CD4-positive, alpha-beta memory T cell (primary cell): ENCODE measurements at regions not wholly inside any gene's neighbourhood (a gene's known extent, or its start where the extent isn't known, plus 50 kb on each side); places are given as distances from the start of the nearest gene placed in this dataset.

Source experiments
- CTCF ChIA-PET: fragments of 350-600 bp; sonication (Branson Sonifier 250); formaldehyde crosslinking; loops from one replicate; lab custom pipeline; 2021; ENCODE audit warnings: inconsistent platforms; ENCODE audit not compliant: partially characterized antibody; lab: Charles Lee
- POLR2A ChIA-PET: fragments of 350-600 bp; sonication (Branson Sonifier 250); formaldehyde crosslinking; loops from one replicate; lab custom pipeline; 2021; ENCODE audit not compliant: partially characterized antibody; lab: Charles Lee
- DNase-seq, 5 donors: peaks; one replicate each; pipeline versions ENCODE4 v3.0.0 to v3.0.0-alpha.2; 2020 to 2022; ENCODE audit warnings: mixed read lengths in 1 of 5
- H3K27ac ChIP-seq: one replicate; pipeline ENCODE4 v1.7.0; 2013; ENCODE audit warnings: low read depth, low read length
- H3K27me3 ChIP-seq: 2 replicates; pipeline ENCODE4 v1.7.0; 2013; ENCODE audit warnings: mild to moderate bottlenecking, low read length, moderate library complexity; ENCODE audit not compliant: insufficient read depth
- H3K36me3 ChIP-seq: 2 replicates; pipeline ENCODE4 v1.7.0; 2013; ENCODE audit warnings: mild to moderate bottlenecking, low read length, moderate library complexity; ENCODE audit not compliant: insufficient read depth
- H3K4me1 ChIP-seq: 2 replicates; pipeline ENCODE4 v1.7.0; 2013; ENCODE audit warnings: mild to moderate bottlenecking, low read length, moderate library complexity; ENCODE audit not compliant: insufficient read depth
- H3K4me3 ChIP-seq, 2 donors: one replicate each; pipeline ENCODE4 v1.7.0; 2013; ENCODE audit warnings: low read length in 2 of 2, mild to moderate bottlenecking in 1 of 2
- H3K9me3 ChIP-seq, 2 donors: one replicate each; pipeline ENCODE4 v1.7.0; 2013; ENCODE audit warnings: low read length in 2 of 2, control low read depth in 1 of 2; ENCODE audit not compliant: control insufficient read depth in 1 of 2
- H3K27ac Mint-ChIP-seq, 7 donors: one replicate each; pipeline ENCODE4 v1.8.0; 2020 to 2021; ENCODE audit warnings: mixed read lengths in 7 of 7, mild to moderate bottlenecking in 6 of 7, inconsistent platforms in 3 of 7, moderate library complexity in 3 of 7
- H3K27me3 Mint-ChIP-seq, 2 donors: one replicate each; pipeline ENCODE4 v1.8.0; 2020 to 2021; ENCODE audit warnings: mixed read lengths in 2 of 2
- H3K36me3 Mint-ChIP-seq, 2 donors: one replicate each; pipeline ENCODE4 v1.8.0; 2020 to 2021; ENCODE audit warnings: mixed read lengths in 2 of 2, inconsistent platforms in 1 of 2, mild to moderate bottlenecking in 1 of 2
- H3K4me1 Mint-ChIP-seq, 4 donors: one replicate each; pipeline ENCODE4 v1.8.0; 2020 to 2021; ENCODE audit warnings: mixed read lengths in 4 of 4, mild to moderate bottlenecking in 1 of 4
- H3K4me3 Mint-ChIP-seq, 8 donors: one replicate each; pipeline ENCODE4 v1.8.0; 2020 to 2021; ENCODE audit warnings: mixed read lengths in 8 of 8, mild to moderate bottlenecking in 7 of 8, moderate library complexity in 6 of 8, inconsistent platforms in 3 of 8
- H3K9me3 Mint-ChIP-seq, 8 donors: one replicate each; pipeline ENCODE4 v1.8.0; 2020 to 2021; ENCODE audit warnings: mixed read lengths in 8 of 8, mild to moderate bottlenecking in 5 of 8, inconsistent platforms in 3 of 8, moderate library complexity in 1 of 8
- intact Hi-C: fragments of 100-400 bp; cut with micrococcal nuclease; formaldehyde crosslinking; loops from one replicate; pipeline ENCODE4 v1.15.1; 2023

- intact Hi-C loops = no loop called here
- H3K27me3 Mint-ChIP-seq = peaks cover 25 to 48% of the 10 kb centered on the region in 2 donors
- H3K9me3 ChIP-seq = no peaks in the 10 kb centered on the region
- POLR2A ChIA-PET = no interaction called here
- peaks cover 0 to 2% (median 0%) of the 10 kb centered on the region in 8 donors for H3K9me3 Mint-ChIP-seq
- H3K27me3 ChIP-seq = peaks cover 20% of the 10 kb centered on the region
- no peak overlapping the region for H3K27ac Mint-ChIP-seq
- no peaks in the 10 kb centered on the region for H3K36me3 ChIP-seq
- peaks cover 12% of the 10 kb centered on the region for H3K4me1 ChIP-seq
- H3K36me3 Mint-ChIP-seq = no peaks in the 10 kb centered on the region
- no peak overlapping the region for H3K27ac ChIP-seq
- peaks cover 0 to 5% (median 3%) of the 10 kb centered on the region in 4 donors for H3K4me1 Mint-ChIP-seq
- H3K4me3 Mint-ChIP-seq = peak overlapping the region in 7 of 8 donors; percentile 9 to 86 (median 59)
- H3K4me3 ChIP-seq = no peak overlapping the region
- peak in 1 of 5 donors; percentile 9 for DNase-seq
- CTCF ChIA-PET = interaction anchor here (1.0 kb wide), 1 partner anchor 234 kb away, joined by 3 read pairs; no protein-coding TSS in a partner anchor
Observed at GRCh38 chr6:44003345-44004061, 123.7 kb downstream of the MRPL14 start.

- CTCF ChIA-PET = interaction anchor here (1.0 kb wide), 1 partner anchor 233 kb away, joined by 3 read pairs; no protein-coding TSS in a partner anchor
- Histone ChIP-seq H3K27me3 (peaks cover 20% of the 10 kb centered on the region), H3K9me3 (no peaks in the 10 kb centered on the region), H3K27ac (no peak overlapping the region), H3K36me3 (no peaks in the 10 kb centered on the region), H3K4me3 (no peak overlapping the region), H3K4me1 (peaks cover 12% of the 10 kb centered on the region)
- no peaks in the 10 kb centered on the region for H3K36me3 Mint-ChIP-seq
- no peak overlapping the region for H3K27ac Mint-ChIP-seq
- H3K27me3 Mint-ChIP-seq = peaks cover 25 to 47% of the 10 kb centered on the region in 2 donors
- H3K9me3 Mint-ChIP-seq = peaks cover 0 to 2% (median 0%) of the 10 kb centered on the region in 8 donors
- peak overlapping the region; percentile 42 to 86 (median 72) for H3K4me3 Mint-ChIP-seq
- POLR2A ChIA-PET = no interaction called here
- intact Hi-C loops = no loop called here
- H3K4me1 Mint-ChIP-seq = peaks cover 0 to 5% (median 3%) of the 10 kb centered on the region in 4 donors
- peak; percentile 45 to 67 (median 49) for DNase-seq
Observed at GRCh38 chr6:44002593-44003344, 124.5 kb downstream of the MRPL14 start.

- peaks cover 0 to 5% (median 3%) of the 10 kb centered on the region in 4 donors for H3K4me1 Mint-ChIP-seq
- DNase-seq = no peak
- no peak overlapping the region for H3K4me3 ChIP-seq
- ChIA-PET CTCF (no interaction called here), POLR2A (no interaction called here)
- intact Hi-C loops = no loop called here
- H3K36me3 ChIP-seq = no peaks in the 10 kb centered on the region
- peaks cover 23 to 42% of the 10 kb centered on the region in 2 donors for H3K27me3 Mint-ChIP-seq
- no peak overlapping the region for H3K27ac ChIP-seq
- H3K27ac Mint-ChIP-seq = no peak overlapping the region
- H3K27me3 ChIP-seq = peaks cover 20% of the 10 kb centered on the region
- H3K4me3 Mint-ChIP-seq = peak overlapping the region in 6 of 8 donors; percentile 31 to 76 (median 62)
- H3K9me3 ChIP-seq = no peaks in the 10 kb centered on the region
- no peaks in the 10 kb centered on the region for H3K36me3 Mint-ChIP-seq
- peaks cover 12% of the 10 kb centered on the region for H3K4me1 ChIP-seq
- peaks cover 0 to 2% (median 0%) of the 10 kb centered on the region in 8 donors for H3K9me3 Mint-ChIP-seq
Observed at GRCh38 chr6:44002067-44002592, 125.1 kb downstream of the MRPL14 start.

GRCh38 chr6:44001318-44002066 lies 125.8 kb downstream of the MRPL14 start:
- POLR2A ChIA-PET = no interaction called here
- H3K27me3 ChIP-seq = peaks cover 20% of the 10 kb centered on the region

GRCh38 chr6:44000164-44000842 lies 126.9 kb downstream of the MRPL14 start:
- ChIA-PET POLR2A (interaction anchor here (1.1 kb wide), 1 partner anchor 10 kb away, joined by 5 read pairs; no protein-coding TSS in a partner anchor), CTCF (no interaction called here)
- Mint-ChIP-seq H3K9me3 (peaks cover 0 to 2% (median 0%) of the 10 kb centered on the region in 8 donors), H3K4me1 (peaks cover 0 to 5% (median 3%) of the 10 kb centered on the region in 4 donors), H3K27ac (peak overlapping the region in 1 of 7 donors; percentile 41), H3K27me3 (peaks cover 17 to 30% of the 10 kb centered on the region in 2 donors), H3K4me3 (peak overlapping the region in 2 of 8 donors; percentile 32 to 67), H3K36me3 (no peaks in the 10 kb centered on the region)
- intact Hi-C loops = loop anchor here (2.0 kb wide), 1 partner anchor 230 kb away; the partner anchor contains the start of gene VEGFA
- Histone ChIP-seq H3K4me1 (peaks cover 12% of the 10 kb centered on the region), H3K36me3 (no peaks in the 10 kb centered on the region), H3K27ac (no peak overlapping the region), H3K4me3 (no peak overlapping the region), H3K27me3 (peaks cover 20% of the 10 kb centered on the region), H3K9me3 (no peaks in the 10 kb centered on the region)
- no peak for DNase-seq

More at GRCh38 chr6:44001318-44002066, 125.8 kb downstream of the MRPL14 start:
- Histone ChIP-seq H3K27ac (no peak overlapping the region), H3K4me1 (peaks cover 12% of the 10 kb centered on the region), H3K9me3 (no peaks in the 10 kb centered on the region), H3K4me3 (no peak overlapping the region), H3K36me3 (no peaks in the 10 kb centered on the region)
- Mint-ChIP-seq H3K4me3 (peak overlapping the region in 5 of 8 donors; percentile 18 to 67 (median 48)), H3K9me3 (peaks cover 0 to 2% (median 0%) of the 10 kb centered on the region in 8 donors), H3K4me1 (peaks cover 0 to 5% (median 3%) of the 10 kb centered on the region in 4 donors), H3K36me3 (no peaks in the 10 kb centered on the region), H3K27me3 (peaks cover 22 to 40% of the 10 kb centered on the region in 2 donors), H3K27ac (no peak overlapping the region)
- CTCF ChIA-PET = no interaction called here
- intact Hi-C loops = loop anchor here (2.0 kb wide), 1 partner anchor 231 kb away; the partner anchor contains the start of gene VEGFA
- DNase-seq = no peak

GRCh38 chr6:43999628-44000027 lies 127.6 kb downstream of the MRPL14 start:
- DNase-seq = no peak
- Mint-ChIP-seq H3K9me3 (peaks cover 0 to 2% (median 0%) of the 10 kb centered on the region in 8 donors), H3K27ac (no peak overlapping the region), H3K4me3 (no peak overlapping the region), H3K27me3 (peaks cover 13 to 28% of the 10 kb centered on the region in 2 donors), H3K36me3 (no peaks in the 10 kb centered on the region), H3K4me1 (peaks cover 0 to 5% (median 2%) of the 10 kb centered on the region in 4 donors)
- H3K4me1 ChIP-seq = peaks cover 12% of the 10 kb centered on the region
- peaks cover 20% of the 10 kb centered on the region for H3K27me3 ChIP-seq
- intact Hi-C loops = loop anchor here (2.0 kb wide), 1 partner anchor 229 kb away; the partner anchor contains the start of gene VEGFA
- no peak overlapping the region for H3K27ac ChIP-seq
- ChIA-PET CTCF (no interaction called here), POLR2A (interaction anchor here (1.1 kb wide), 1 partner anchor 9 kb away, joined by 5 read pairs; no protein-coding TSS in a partner anchor)
- H3K9me3 ChIP-seq = no peaks in the 10 kb centered on the region
- no peaks in the 10 kb centered on the region for H3K36me3 ChIP-seq
- no peak overlapping the region for H3K4me3 ChIP-seq
